C4-2B (cell line): ENCODE measurements at regions not wholly inside any gene's neighbourhood (a gene's known extent, or its start where the extent isn't known, plus 50 kb on each side); places are given as distances from the start of the nearest gene placed in this dataset.

ENCODE experiments used
- ZFX ChIP-seq: fragments of 450-650 bp; IDR thresholded peaks from 2 replicates; pipeline ENCODE4 v1.6.1; 2017
- TF ChIP-seq, protein P1 (sequence below): fragments of 450-650 bp; conservative IDR thresholded peaks from 2 replicates; pipeline ENCODE4 v1.5.1; 2017; ENCODE audit warnings: mild to moderate bottlenecking

GRCh38 chr14:51596488-51597117 lies 55.1 kb upstream of the FRMD6 start:
- TF ChIP-seq, protein P1, sequence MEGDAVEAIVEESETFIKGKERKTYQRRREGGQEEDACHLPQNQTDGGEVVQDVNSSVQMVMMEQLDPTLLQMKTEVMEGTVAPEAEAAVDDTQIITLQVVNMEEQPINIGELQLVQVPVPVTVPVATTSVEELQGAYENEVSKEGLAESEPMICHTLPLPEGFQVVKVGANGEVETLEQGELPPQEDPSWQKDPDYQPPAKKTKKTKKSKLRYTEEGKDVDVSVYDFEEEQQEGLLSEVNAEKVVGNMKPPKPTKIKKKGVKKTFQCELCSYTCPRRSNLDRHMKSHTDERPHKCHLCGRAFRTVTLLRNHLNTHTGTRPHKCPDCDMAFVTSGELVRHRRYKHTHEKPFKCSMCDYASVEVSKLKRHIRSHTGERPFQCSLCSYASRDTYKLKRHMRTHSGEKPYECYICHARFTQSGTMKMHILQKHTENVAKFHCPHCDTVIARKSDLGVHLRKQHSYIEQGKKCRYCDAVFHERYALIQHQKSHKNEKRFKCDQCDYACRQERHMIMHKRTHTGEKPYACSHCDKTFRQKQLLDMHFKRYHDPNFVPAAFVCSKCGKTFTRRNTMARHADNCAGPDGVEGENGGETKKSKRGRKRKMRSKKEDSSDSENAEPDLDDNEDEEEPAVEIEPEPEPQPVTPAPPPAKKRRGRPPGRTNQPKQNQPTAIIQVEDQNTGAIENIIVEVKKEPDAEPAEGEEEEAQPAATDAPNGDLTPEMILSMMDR, result no peak
- TF ChIP-seq ZFX, result no peak
